Osteoblast (primary cell): ENCODE measurements at regions not wholly inside any gene's neighbourhood (a gene's known extent, or its start where the extent isn't known, plus 50 kb on each side); places are given as distances from the start of the nearest gene placed in this dataset.

Source experiments
- DNase-seq: peaks from one replicate; pipeline ENCODE4 v3.0.0; 2011; ENCODE audit warnings: low spot score, mixed read lengths; ENCODE audit not compliant: insufficient read length; ENCODE audit errors: missing footprints
- H2AFZ ChIP-seq: 2 replicates; pipeline ENCODE4 v1.6.0; 2011; ENCODE audit warnings: mild to moderate bottlenecking, low read length
- H3K27ac ChIP-seq: 2 replicates; pipeline ENCODE4 v1.5.1; 2011; ENCODE audit warnings: mild to moderate bottlenecking, low read depth, low read length, moderate library complexity
- H3K27me3 ChIP-seq: 2 replicates; pipeline ENCODE4 v1.6.0; 2012; ENCODE audit warnings: mild to moderate bottlenecking, control low read depth, inconsistent platforms, low read length, moderate library complexity; ENCODE audit not compliant: insufficient read depth
- H3K36me3 ChIP-seq: 2 replicates; pipeline ENCODE4 v1.5.1; 2011; ENCODE audit warnings: mild to moderate bottlenecking, low read length, control low read depth, moderate library complexity; ENCODE audit not compliant: insufficient read depth
- H3K4me1 ChIP-seq: 2 replicates; pipeline ENCODE4 v1.5.1; 2011; ENCODE audit warnings: mild to moderate bottlenecking, low read length, control low read depth, moderate library complexity; ENCODE audit not compliant: insufficient read depth
- H3K4me2 ChIP-seq: 2 replicates; pipeline ENCODE4 v1.6.0; 2011; ENCODE audit warnings: mild to moderate bottlenecking, low read length; ENCODE audit not compliant: insufficient read depth
- H3K4me3 ChIP-seq: fragments of 200-600 bp; sonication (generic); 3 replicates; pipeline ENCODE4 v1.5.1; 2012; ENCODE audit warnings: mild to moderate bottlenecking, low read length, inconsistent platforms; ENCODE audit not compliant: insufficient read depth
- H3K79me2 ChIP-seq: 2 replicates; pipeline ENCODE4 v1.6.0; 2012; ENCODE audit warnings: mild to moderate bottlenecking, low read length, control low read depth, inconsistent platforms; ENCODE audit not compliant: insufficient read depth
- H3K9me3 ChIP-seq: 2 replicates; pipeline ENCODE4 v1.5.1; 2011; ENCODE audit warnings: low read depth, low read length, control low read depth
- H4K20me1 ChIP-seq: 2 replicates; pipeline ENCODE4 v1.6.0; 2012; ENCODE audit warnings: mild to moderate bottlenecking, low read length, control low read depth; ENCODE audit not compliant: insufficient read depth
- CTCF ChIP-seq: IDR thresholded peaks from 2 replicates; pipeline ENCODE4 v1.5.1; 2011; ENCODE audit warnings: mild to moderate bottlenecking, low read depth, low read length, moderate library complexity; ENCODE audit errors: extremely low read depth

- H2AFZ ChIP-seq = no peak overlapping the region
- peaks cover 2% of the 10 kb centered on the region for H3K9me3 ChIP-seq
- no peak for DNase-seq
- H3K4me1 ChIP-seq = no peaks in the 10 kb centered on the region
- H3K27me3 ChIP-seq = no peaks in the 10 kb centered on the region
- H3K4me3 ChIP-seq = no peak overlapping the region
- no peak overlapping the region for H3K4me2 ChIP-seq
- H4K20me1 ChIP-seq = no peaks in the 10 kb centered on the region
- no peaks in the 10 kb centered on the region for H3K36me3 ChIP-seq
- H3K27ac ChIP-seq = no peak overlapping the region
- no peaks in the 10 kb centered on the region for H3K79me2 ChIP-seq
- TF ChIP-seq CTCF = no peak
These were observed 394.6 kb downstream of the CBLN4 start for GRCh38 chr20:55610756-55611155.

GRCh38 chr20:55605594-55605993 is 399.7 kb downstream of the CBLN4 start:
- no peaks in the 10 kb centered on the region for H3K27me3 ChIP-seq
- H3K27ac ChIP-seq = no peak overlapping the region
- H3K36me3 ChIP-seq = no peaks in the 10 kb centered on the region
- no peaks in the 10 kb centered on the region for H3K4me1 ChIP-seq
- no peak overlapping the region for H2AFZ ChIP-seq
- TF ChIP-seq CTCF = no peak
- DNase-seq = no peak
- H4K20me1 ChIP-seq = no peaks in the 10 kb centered on the region
- peaks cover 2% of the 10 kb centered on the region for H3K9me3 ChIP-seq
- no peaks in the 10 kb centered on the region for H3K79me2 ChIP-seq
- no peak overlapping the region for H3K4me2 ChIP-seq
- H3K4me3 ChIP-seq = no peak overlapping the region

GRCh38 chr20:55597526-55597925 is 407.8 kb downstream of the CBLN4 start:
- no peak for DNase-seq
- no peak overlapping the region for H3K4me2 ChIP-seq
- no peak for TF ChIP-seq CTCF
- no peaks in the 10 kb centered on the region for H3K79me2 ChIP-seq
- no peaks in the 10 kb centered on the region for H3K9me3 ChIP-seq
- H3K27me3 ChIP-seq = no peaks in the 10 kb centered on the region
- no peaks in the 10 kb centered on the region for H3K4me1 ChIP-seq
- no peaks in the 10 kb centered on the region for H4K20me1 ChIP-seq
- no peak overlapping the region for H3K4me3 ChIP-seq
- H2AFZ ChIP-seq = no peak overlapping the region
- no peaks in the 10 kb centered on the region for H3K36me3 ChIP-seq
- no peak overlapping the region for H3K27ac ChIP-seq

GRCh38 chr20:55596431-55596830 is 408.9 kb downstream of the CBLN4 start:
- DNase-seq = no peak
- H3K4me3 ChIP-seq = no peak overlapping the region
- no peak overlapping the region for H2AFZ ChIP-seq

More at GRCh38 chr20:55596431-55596830, 408.9 kb downstream of the CBLN4 start:
- H3K9me3 ChIP-seq = no peaks in the 10 kb centered on the region
- H4K20me1 ChIP-seq = no peaks in the 10 kb centered on the region
- H3K36me3 ChIP-seq = no peaks in the 10 kb centered on the region
- H3K4me2 ChIP-seq = no peak overlapping the region
- H3K4me1 ChIP-seq = no peaks in the 10 kb centered on the region
- no peaks in the 10 kb centered on the region for H3K27me3 ChIP-seq
- no peak for TF ChIP-seq CTCF
- H3K79me2 ChIP-seq = no peaks in the 10 kb centered on the region
- H3K27ac ChIP-seq = no peak overlapping the region
